ENCODE measurements at regions not wholly inside any gene's neighbourhood (a gene's known extent, or its start where the extent isn't known, plus 50 kb on each side); places are given as distances from the start of the nearest gene placed in this dataset.

DNA sequence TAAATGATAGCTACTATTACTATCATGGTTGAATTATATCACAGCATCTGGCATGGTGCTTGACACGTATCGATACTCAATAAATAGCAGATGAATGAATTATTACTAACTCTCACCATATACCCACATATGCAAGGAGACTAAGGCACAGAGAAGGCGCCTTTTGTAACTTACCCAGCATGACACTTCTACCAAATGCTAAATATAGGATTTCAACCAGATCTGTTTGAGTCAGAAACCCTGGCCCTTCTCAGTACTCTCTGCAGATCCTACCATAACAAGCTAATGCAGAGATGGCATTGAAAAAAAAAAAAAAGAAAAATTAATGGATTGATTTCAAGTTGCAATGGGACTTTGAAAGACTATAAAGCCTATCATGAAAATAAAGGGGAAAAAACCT, 219.5 kb downstream of the DHX15 start:
- Histone ChIP-seq H3K27me3 (ENCODE audit: control insufficient read depth in 2 of 2, insufficient read depth in 2 of 2, low read length in 2 of 2) (no peaks in the 10 kb centered on the region), H3K36me3 (ENCODE audit: control insufficient read depth in 2 of 2, extremely low read depth in 1 of 2, insufficient read depth in 2 of 2, low read length in 2 of 2) (no peaks in the 10 kb centered on the region), H3K9me3 (replicated peaks; ENCODE audit: control insufficient read depth, insufficient read depth, low read length) (no peaks in the 10 kb centered on the region), H3K9me1 (replicated peaks; ENCODE audit: control insufficient read depth, extremely low read depth, insufficient read depth, low read length) (no peaks in the 10 kb centered on the region), H3K4me1 (ENCODE audit: control insufficient read depth, extremely low read depth, insufficient read depth, low read length) (no peaks in the 10 kb centered on the region), H4K20me1 (replicated peaks; ENCODE audit: control insufficient read depth, extremely low read depth, insufficient read depth, low read length) (no peaks in the 10 kb centered on the region), H3K79me2 (ENCODE audit: control insufficient read depth, insufficient read depth, low read length) (no peaks in the 10 kb centered on the region), H3K4me2 (ENCODE audit: insufficient read depth, low read length) (no peak overlapping the region), H3K4me3 (replicated peaks in 1 of 3; ENCODE audit: insufficient read depth in 1 of 3, low read depth in 1 of 3, low read length in 3 of 3) (no peak overlapping the region), H2AFZ (ENCODE audit: low read depth, low read length) (no peak overlapping the region), H3K27ac (ENCODE audit: insufficient read depth, low read depth, low read length) (no peak overlapping the region), H3K9ac (replicated peaks; ENCODE audit: extremely low read depth, insufficient read depth, low read length) (no peak overlapping the region)
- DNase-seq (ENCODE audit: low read depth, low spot score) (no peak), FAIRE-seq (no peak)
- dilution Hi-C loops (cut with MboI; ENCODE audit: extremely low pct_ligation_motif_present, low sequenced_read_pairs) (no loop called here), intact Hi-C loops (cut with micrococcal nuclease) (no loop called here)
- POLR2A ChIA-PET, result no interaction called here
- CTCF ChIA-PET, result no interaction called here
- no TSS peak for BruUV-seq (replicated peaks)
- no peak for TF ChIP-seq POLR2AphosphoS5 (IDR thresholded peaks at IDR 0.05; ENCODE audit: insufficient read depth, low read depth, low read length)
- TF ChIP-seq, protein P1, sequence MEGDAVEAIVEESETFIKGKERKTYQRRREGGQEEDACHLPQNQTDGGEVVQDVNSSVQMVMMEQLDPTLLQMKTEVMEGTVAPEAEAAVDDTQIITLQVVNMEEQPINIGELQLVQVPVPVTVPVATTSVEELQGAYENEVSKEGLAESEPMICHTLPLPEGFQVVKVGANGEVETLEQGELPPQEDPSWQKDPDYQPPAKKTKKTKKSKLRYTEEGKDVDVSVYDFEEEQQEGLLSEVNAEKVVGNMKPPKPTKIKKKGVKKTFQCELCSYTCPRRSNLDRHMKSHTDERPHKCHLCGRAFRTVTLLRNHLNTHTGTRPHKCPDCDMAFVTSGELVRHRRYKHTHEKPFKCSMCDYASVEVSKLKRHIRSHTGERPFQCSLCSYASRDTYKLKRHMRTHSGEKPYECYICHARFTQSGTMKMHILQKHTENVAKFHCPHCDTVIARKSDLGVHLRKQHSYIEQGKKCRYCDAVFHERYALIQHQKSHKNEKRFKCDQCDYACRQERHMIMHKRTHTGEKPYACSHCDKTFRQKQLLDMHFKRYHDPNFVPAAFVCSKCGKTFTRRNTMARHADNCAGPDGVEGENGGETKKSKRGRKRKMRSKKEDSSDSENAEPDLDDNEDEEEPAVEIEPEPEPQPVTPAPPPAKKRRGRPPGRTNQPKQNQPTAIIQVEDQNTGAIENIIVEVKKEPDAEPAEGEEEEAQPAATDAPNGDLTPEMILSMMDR (IDR thresholded peaks at IDR 0.05; ENCODE audit: extremely low read depth in 1 of 2, insufficient read depth in 1 of 2, low read depth in 1 of 2, low read length in 2 of 2), result no peak
- TF ChIP-seq GATA2 (IDR thresholded peaks at IDR 0.05; ENCODE audit: insufficient read depth, insufficient read length, low read depth, low read length), result no peak
- TF ChIP-seq FOS (IDR thresholded peaks at IDR 0.05; ENCODE audit: borderline replicate concordance, insufficient read depth, low read length), result no peak
- no peak for TF ChIP-seq POLR2A (IDR thresholded peaks at IDR 0.05; ENCODE audit: low read depth, low read length)
- no peak for TF ChIP-seq EZH2 (IDR thresholded peaks at IDR 0.05; ENCODE audit: borderline replicate concordance, low read depth, low read length, severe bottlenecking)
- no peak for TF ChIP-seq JUN (IDR thresholded peaks at IDR 0.05; ENCODE audit: borderline replicate concordance, insufficient read depth, insufficient read length, low read depth)
- TF ChIP-seq, protein P2, sequence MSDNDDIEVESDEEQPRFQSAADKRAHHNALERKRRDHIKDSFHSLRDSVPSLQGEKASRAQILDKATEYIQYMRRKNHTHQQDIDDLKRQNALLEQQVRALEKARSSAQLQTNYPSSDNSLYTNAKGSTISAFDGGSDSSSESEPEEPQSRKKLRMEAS (IDR thresholded peaks at IDR 0.05; ENCODE audit: insufficient read depth, insufficient read length), result no peak
- no peak for TF ChIP-seq MYC (IDR thresholded peaks at IDR 0.05; ENCODE audit: low read depth, low read length)

Measured in endothelial cell of umbilical vein (primary cell).